A549 (cell line): ENCODE measurements at regions not wholly inside any gene's neighbourhood (a gene's known extent, or its start where the extent isn't known, plus 50 kb on each side); places are given as distances from the start of the nearest gene placed in this dataset.

Experiments
- ATAC-seq, 2 experiments: fragments of 200-7000 bp in 1 of 2; fragments of >200 bp in 1 of 2; cut with Nextera tagmentation in 1 of 2; cut with Tn5 transposase in 1 of 2; 3 replicates each; pipeline versions ENCODE4 v1.8.0 to v1.9.1; 2018 to 2020; ENCODE audit warnings: mild to moderate bottlenecking in 1 of 2, moderate library complexity in 1 of 2
- CTCF ChIA-PET: fragments of 300-600 bp; sonication (Branson Sonifier 250); formaldehyde crosslinking; extraction: SDS; loops from one replicate; lab custom pipeline; 2021; ENCODE audit warnings: antibody characterized with exemption, inconsistent platforms; lab: Yijun Ruan, JAX
- POLR2A ChIA-PET: fragments of 350-600 bp; formaldehyde crosslinking; extraction: SDS; loops from one replicate; lab custom pipeline; 2021; ENCODE audit warnings: antibody characterized with exemption, inconsistent platforms; lab: Yijun Ruan, JAX
- DNase-seq, 2 experiments: peaks; one replicate each; pipeline versions ENCODE4 v3.0.0 to v3.0.0-alpha.2; 2011 to 2016; ENCODE audit warnings: low read depth in 1 of 2, low spot score in 1 of 2
- FAIRE-seq: peaks from 2 replicates; lab custom pipeline; 2011; peaks lifted over from hg19 to GRCh38; lab: Jason Lieb, UNC
- H3K27ac ChIP-seq, 2 experiments: fragments of >200 bp; sonication (Bioruptor Twin); formaldehyde crosslinking; 3 replicates each; pipeline ENCODE4 v1.5.1; 2016 to 2017
- H3K4me1 ChIP-seq: fragments of >200 bp; sonication (Bioruptor Twin); formaldehyde crosslinking; 3 replicates; pipeline ENCODE4 v1.6.1; 2016
- H3K4me2 ChIP-seq: fragments of >200 bp; sonication (Bioruptor Twin); formaldehyde crosslinking; 3 replicates; pipeline ENCODE4 v1.6.1; 2016
- H3K4me3 ChIP-seq: fragments of >200 bp; sonication (Bioruptor Twin); formaldehyde crosslinking; 3 replicates; pipeline ENCODE4 v1.5.1; 2016
- H3K9me3 ChIP-seq: fragments of >200 bp; sonication (Bioruptor Twin); formaldehyde crosslinking; 3 replicates; pipeline ENCODE4 v1.6.1; 2016
- BCL3 ChIP-seq: fragments of >200 bp; sonication (Bioruptor Twin); formaldehyde crosslinking; IDR thresholded peaks from 3 replicates; pipeline ENCODE4 v1.6.1; 2016
- CBX2 ChIP-seq: fragments of 200-600 bp; sonication (generic); IDR thresholded peaks from 2 replicates; pipeline ENCODE4 v1.6.1; 2016; ENCODE audit warnings: low read depth, mild to moderate bottlenecking, borderline replicate concordance
- CEBPB ChIP-seq, 2 experiments: fragments of >200 bp in 1 of 2; sonication (Bioruptor Twin) in 1 of 2; formaldehyde crosslinking in 1 of 2; IDR thresholded peaks; 2 replicates each; pipeline ENCODE4 v1.6.1; 2012 to 2016
- CHD2 ChIP-seq: fragments of 150-350 bp; IDR thresholded peaks from 2 replicates; pipeline ENCODE4 v1.6.1; 2014; ENCODE audit warnings: low read length; ENCODE audit not compliant: partially characterized antibody
- E2F6 ChIP-seq: IDR thresholded peaks from 2 replicates; pipeline ENCODE4 v1.6.1; 2012; ENCODE audit warnings: low read depth, borderline replicate concordance
- EHMT2 ChIP-seq: fragments of 200-600 bp; sonication (generic); IDR thresholded peaks from 2 replicates; pipeline ENCODE4 v1.6.1; 2016; ENCODE audit warnings: antibody characterized with exemption, low read depth, mild to moderate bottlenecking, moderate library complexity
- FOSB ChIP-seq: fragments of 250-450 bp; sonication (Bioruptor Pico); IDR thresholded peaks from 2 replicates; pipeline ENCODE4 v1.5.0; 2020; ENCODE audit warnings: mild to moderate bottlenecking, moderate library complexity
- FOXS1 ChIP-seq: fragments of 250-450 bp; sonication (Bioruptor Pico); IDR thresholded peaks from 2 replicates; pipeline ENCODE4 v1.5.0; 2020; ENCODE audit warnings: mild to moderate bottlenecking, moderate library complexity
- GATA3 ChIP-seq: IDR thresholded peaks from 2 replicates; pipeline ENCODE4 v1.6.1; 2012; ENCODE audit warnings: borderline replicate concordance
- HOXB13 ChIP-seq: fragments of 250-450 bp; sonication (Bioruptor Pico); IDR thresholded peaks from 2 replicates; pipeline ENCODE4 v1.5.0; 2020; ENCODE audit warnings: low read depth, mild to moderate bottlenecking, moderate library complexity
- JUNB ChIP-seq: fragments of >200 bp; sonication (Bioruptor Twin); formaldehyde crosslinking; IDR thresholded peaks from 2 replicates; pipeline ENCODE4 v1.6.1; 2016
- MAFK ChIP-seq: fragments of 450-650 bp; IDR thresholded peaks from 2 replicates; pipeline ENCODE4 v1.6.1; 2014; ENCODE audit not compliant: partially characterized antibody
- NFE2L2 ChIP-seq: fragments of 150-350 bp; conservative IDR thresholded peaks from 2 replicates; pipeline ENCODE4 v1.6.1; 2014; ENCODE audit warnings: low read length
- NPAS2 ChIP-seq: fragments of 250-450 bp; sonication (Bioruptor Pico); IDR thresholded peaks from 2 replicates; pipeline ENCODE4 v1.8.0; 2022; ENCODE audit warnings: mild to moderate bottlenecking, moderate library complexity, borderline replicate concordance
- POLR2A ChIP-seq: IDR thresholded peaks from 2 replicates; pipeline ENCODE4 v1.6.1; 2012; ENCODE audit warnings: mild to moderate bottlenecking, low read length
- RARB ChIP-seq: fragments of 250-450 bp; sonication (Bioruptor Pico); IDR thresholded peaks from 2 replicates; pipeline ENCODE4 v1.8.0; 2021; ENCODE audit warnings: mild to moderate bottlenecking, moderate library complexity
- RCOR1 ChIP-seq: fragments of 150-350 bp; IDR thresholded peaks from 2 replicates; pipeline ENCODE4 v1.6.1; 2014; ENCODE audit warnings: antibody characterized with exemption, low read length, low read depth
- REST ChIP-seq: fragments of 200-600 bp; sonication (generic); IDR thresholded peaks from 2 replicates; pipeline ENCODE4 v1.6.1; 2016; ENCODE audit warnings: antibody characterized with exemption, mild to moderate bottlenecking, moderate library complexity
- RFX5 ChIP-seq: fragments of 450-650 bp; IDR thresholded peaks from 2 replicates; pipeline ENCODE4 v1.7.1; 2014; ENCODE audit warnings: antibody characterized with exemption, mild to moderate bottlenecking, moderate library complexity
- SMC3 ChIP-seq: fragments of >200 bp; sonication (Bioruptor Twin); formaldehyde crosslinking; IDR thresholded peaks from 3 replicates; pipeline ENCODE4 v1.6.1; 2018; ENCODE audit warnings: inconsistent platforms
- TFCP2L1 ChIP-seq: fragments of 250-450 bp; sonication (Bioruptor Pico); IDR thresholded peaks from 2 replicates; pipeline ENCODE4 v1.5.0; 2021; ENCODE audit warnings: mild to moderate bottlenecking
- WGBS: methylation state at CpG from one replicate; pipeline ENCODE4 v1.1.6; 2017; ENCODE audit errors: missing lambda C conversion rate; 5-methylcytosine and 5-hydroxymethylcytosine counted together
- TF ChIP-seq, protein P1 (sequence below): IDR thresholded peaks from 2 replicates; pipeline ENCODE4 v1.6.1; 2012

DNA sequence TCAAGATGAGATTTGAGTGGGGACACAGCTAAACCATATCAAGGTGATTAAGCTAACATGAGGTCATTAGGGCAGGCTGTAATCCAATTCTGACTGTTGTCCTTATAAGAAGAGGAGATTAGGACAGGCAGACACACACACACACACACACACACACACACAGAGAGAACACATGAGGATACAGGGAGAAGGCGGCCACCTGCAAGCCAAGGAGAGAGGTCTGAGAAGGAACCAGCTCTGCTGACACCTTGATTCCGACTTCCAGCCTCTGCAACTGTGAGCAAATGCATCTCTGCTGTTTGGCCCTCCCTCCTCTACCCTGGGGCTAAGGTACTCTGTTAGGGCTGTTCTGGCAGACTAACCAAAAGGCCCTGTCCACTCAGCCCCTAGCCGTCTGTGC lies 112.5 kb upstream of the GSC start:
- TF ChIP-seq RARB, result no peak
- TF ChIP-seq HOXB13 (CRISPR knock-in tag), result no peak
- TF ChIP-seq FOSB (CRISPR knock-in tag), result no peak
- TF ChIP-seq, protein P1, sequence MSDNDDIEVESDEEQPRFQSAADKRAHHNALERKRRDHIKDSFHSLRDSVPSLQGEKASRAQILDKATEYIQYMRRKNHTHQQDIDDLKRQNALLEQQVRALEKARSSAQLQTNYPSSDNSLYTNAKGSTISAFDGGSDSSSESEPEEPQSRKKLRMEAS, result no peak
- TF ChIP-seq BCL3, result no peak
- TF ChIP-seq JUNB, result no peak
- no peak for TF ChIP-seq SMC3
- TF ChIP-seq CEBPB (IDR thresholded peaks at IDR 0.05), result no peak
- no peak for TF ChIP-seq FOXS1 (CRISPR knock-in tag)
- TF ChIP-seq TFCP2L1 (CRISPR knock-in tag), result no peak
- ATAC-seq (no peak), FAIRE-seq (no peak), DNase-seq (no peak)
- H3K4me3 ChIP-seq, result no peak overlapping the region
- POLR2A ChIA-PET, result no interaction called here
- no peaks in the 10 kb centered on the region for H3K4me1 ChIP-seq
- no peak overlapping the region for H3K27ac ChIP-seq
- 24% methylated on average over 3 of the region's 3 CpGs for WGBS
- H3K4me2 ChIP-seq, result no peak overlapping the region
- CTCF ChIA-PET, result no interaction called here
- H3K9me3 ChIP-seq, result no peaks in the 10 kb centered on the region

GRCh38 chr14:94880876-94881275 lies 111.0 kb upstream of the GSC start:
- TF ChIP-seq TFCP2L1 (CRISPR knock-in tag) (no peak), RFX5 (no peak), FOXS1 (CRISPR knock-in tag) (no peak), POLR2A (no peak), FOSB (CRISPR knock-in tag) (no peak), BCL3 (no peak), NPAS2 (CRISPR knock-in tag) (no peak), GATA3 (no peak), MAFK (no peak), RARB (no peak), CBX2 (no peak), REST (no peak), E2F6 (no peak), RCOR1 (no peak), EHMT2 (no peak), CHD2 (no peak), NFE2L2 (no peak)
- TF ChIP-seq, all 56 proteins: peak for 0
- ATAC-seq, result no peak
- Histone ChIP-seq H3K4me1 (no peaks in the 10 kb centered on the region), H3K4me2 (no peak overlapping the region), H3K4me3 (no peak overlapping the region), H3K9me3 (no peaks in the 10 kb centered on the region), H3K27ac (no peak overlapping the region)
- FAIRE-seq, result no peak
- ChIA-PET CTCF (interaction anchor here (0.7 to 0.8 kb wide), 2 partner anchors 12 to 113 kb away, joined by 3 to 4 read pairs; no protein-coding TSS in a partner anchor), POLR2A (no interaction called here)
- WGBS, result 54% methylated on average over 11 of the region's 11 CpGs
- DNase-seq, result no peak
